ENCODE measurements at regions not wholly inside any gene's neighbourhood (a gene's known extent, or its start where the extent isn't known, plus 50 kb on each side); places are given as distances from the start of the nearest gene placed in this dataset.

DNA sequence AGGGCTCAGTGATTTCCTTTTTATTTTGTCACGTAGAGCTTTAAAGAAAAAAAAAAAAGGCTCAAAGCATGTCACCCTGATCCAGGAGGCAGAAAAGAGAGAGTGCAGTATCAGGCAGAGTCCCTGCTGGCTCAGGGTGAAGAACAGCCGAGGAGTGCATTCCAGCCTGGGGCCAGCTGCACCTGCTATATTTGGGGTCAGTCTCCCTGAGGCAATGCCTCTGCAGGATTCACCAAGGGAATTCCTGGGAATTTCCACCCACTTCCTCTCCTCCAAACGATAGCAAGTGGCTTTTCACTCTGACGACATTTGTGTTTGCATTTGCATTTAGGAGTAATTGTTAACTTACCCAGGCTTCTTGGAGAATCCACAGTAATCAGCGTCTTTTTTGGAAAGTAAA is 202.9 kb upstream of the CTNNB1 start:
- Mint-ChIP-seq H3K9me3 (no peaks in the 10 kb centered on the region), H3K36me3 (ENCODE audit: low read depth) (no peaks in the 10 kb centered on the region), H3K27me3 (ENCODE audit: low read depth) (no peaks in the 10 kb centered on the region), H3K27ac (ENCODE audit: unreplicated experiment) (no peak overlapping the region), H3K4me1 (peaks cover 22% of the 10 kb centered on the region), H3K4me3 (no peak overlapping the region)
- DNase-seq (ENCODE audit: low read depth, low spot score) = no peak
- TF ChIP-seq, protein P1, sequence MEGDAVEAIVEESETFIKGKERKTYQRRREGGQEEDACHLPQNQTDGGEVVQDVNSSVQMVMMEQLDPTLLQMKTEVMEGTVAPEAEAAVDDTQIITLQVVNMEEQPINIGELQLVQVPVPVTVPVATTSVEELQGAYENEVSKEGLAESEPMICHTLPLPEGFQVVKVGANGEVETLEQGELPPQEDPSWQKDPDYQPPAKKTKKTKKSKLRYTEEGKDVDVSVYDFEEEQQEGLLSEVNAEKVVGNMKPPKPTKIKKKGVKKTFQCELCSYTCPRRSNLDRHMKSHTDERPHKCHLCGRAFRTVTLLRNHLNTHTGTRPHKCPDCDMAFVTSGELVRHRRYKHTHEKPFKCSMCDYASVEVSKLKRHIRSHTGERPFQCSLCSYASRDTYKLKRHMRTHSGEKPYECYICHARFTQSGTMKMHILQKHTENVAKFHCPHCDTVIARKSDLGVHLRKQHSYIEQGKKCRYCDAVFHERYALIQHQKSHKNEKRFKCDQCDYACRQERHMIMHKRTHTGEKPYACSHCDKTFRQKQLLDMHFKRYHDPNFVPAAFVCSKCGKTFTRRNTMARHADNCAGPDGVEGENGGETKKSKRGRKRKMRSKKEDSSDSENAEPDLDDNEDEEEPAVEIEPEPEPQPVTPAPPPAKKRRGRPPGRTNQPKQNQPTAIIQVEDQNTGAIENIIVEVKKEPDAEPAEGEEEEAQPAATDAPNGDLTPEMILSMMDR (conservative IDR thresholded peaks at IDR 0.05) = no peak

DNA sequence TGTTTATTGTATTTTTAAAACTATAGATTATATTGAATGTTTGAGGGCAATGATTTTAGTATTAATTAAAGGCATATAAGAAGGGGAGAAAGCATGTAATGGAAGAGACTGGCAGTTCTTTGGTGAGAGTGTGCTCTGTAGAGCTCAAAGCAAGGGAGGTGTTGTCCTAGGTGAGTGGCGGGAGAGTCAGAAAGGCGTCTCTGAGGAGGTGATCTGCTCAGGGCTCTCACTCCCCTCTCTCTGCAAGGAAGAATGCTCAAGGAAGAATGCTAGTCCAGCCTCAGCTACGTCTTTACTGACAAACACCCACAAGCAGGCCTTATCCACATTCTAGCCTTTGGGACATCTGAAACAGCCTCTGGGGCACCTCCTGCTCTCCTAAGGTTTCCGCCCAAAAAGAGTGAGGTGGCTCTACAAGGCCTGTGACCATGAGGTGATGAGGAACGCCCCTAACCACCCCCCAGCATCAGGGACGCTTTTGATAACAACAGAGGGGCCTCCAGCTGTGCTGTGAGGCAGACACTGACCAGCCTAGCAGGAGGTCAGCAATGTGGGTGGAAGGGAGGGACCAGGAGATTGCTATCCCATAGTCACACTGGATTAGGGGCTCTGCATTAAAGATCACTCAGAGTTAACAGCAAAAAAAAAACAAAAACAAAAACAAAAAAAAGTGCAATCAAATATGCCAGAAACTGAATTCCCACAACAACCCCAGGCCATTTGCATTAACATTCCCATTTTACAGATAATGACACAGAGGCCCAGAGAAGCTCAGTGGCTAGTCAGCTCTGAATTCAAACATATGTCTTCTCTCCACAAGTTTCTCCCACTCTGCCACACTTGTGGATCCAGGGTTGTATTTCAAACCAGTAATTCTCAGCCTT is 202.2 kb upstream of the CTNNB1 start:
- Mint-ChIP-seq H3K36me3 (ENCODE audit: low read depth) (no peaks in the 10 kb centered on the region), H3K9me3 (no peaks in the 10 kb centered on the region), H3K27me3 (ENCODE audit: low read depth) (no peaks in the 10 kb centered on the region), H3K4me3 (no peak overlapping the region), H3K4me1 (peaks cover 22% of the 10 kb centered on the region), H3K27ac (ENCODE audit: unreplicated experiment) (no peak overlapping the region)
- no peak for DNase-seq (ENCODE audit: low read depth, low spot score)
- TF ChIP-seq, protein P1 (conservative IDR thresholded peaks at IDR 0.05) = no peak

DNA sequence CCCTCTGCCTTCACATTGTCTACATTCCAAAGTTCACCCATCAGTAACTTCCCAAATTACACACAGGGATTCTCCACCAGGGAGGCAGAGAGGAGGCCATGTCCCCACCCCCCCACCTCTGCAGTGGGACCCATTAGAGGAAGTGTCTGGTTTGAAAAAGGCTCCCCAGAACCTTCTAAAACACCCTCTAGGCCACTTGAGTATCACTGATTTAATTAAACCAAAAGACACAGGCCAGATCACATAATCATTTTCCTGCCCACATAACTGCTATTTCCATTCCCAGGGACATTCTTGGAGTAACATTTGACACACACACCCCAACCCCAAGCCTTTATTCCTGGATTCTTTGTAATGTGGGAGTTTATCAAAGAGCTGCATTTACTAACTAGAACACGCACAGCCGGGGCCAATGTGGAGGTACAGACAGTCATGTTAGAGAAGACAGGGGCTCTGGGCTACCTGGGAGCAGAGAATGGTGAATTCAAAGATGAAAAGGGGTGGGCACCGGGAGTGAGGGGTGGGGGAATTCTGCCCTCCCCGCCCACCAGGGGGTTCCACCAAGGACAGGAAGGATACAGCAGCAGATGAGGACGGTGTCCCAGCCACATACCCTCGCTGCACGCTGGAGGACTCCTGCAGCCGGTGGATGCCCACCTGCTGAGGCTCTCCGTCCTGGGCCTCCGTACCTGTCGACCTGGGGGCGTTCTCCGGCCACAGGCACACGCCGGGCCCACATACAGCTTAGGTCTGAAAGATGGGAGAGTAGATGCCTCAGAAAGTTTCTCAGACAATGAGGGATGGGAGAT is 201.4 kb upstream of the CTNNB1 start:
- Mint-ChIP-seq H3K36me3 (ENCODE audit: low read depth) (no peaks in the 10 kb centered on the region), H3K9me3 (no peaks in the 10 kb centered on the region), H3K4me3 (no peak overlapping the region), H3K4me1 (peaks cover 22% of the 10 kb centered on the region), H3K27me3 (ENCODE audit: low read depth) (no peaks in the 10 kb centered on the region), H3K27ac (ENCODE audit: unreplicated experiment) (no peak overlapping the region)
- TF ChIP-seq, protein P1 (conservative IDR thresholded peaks at IDR 0.05) = no peak
- DNase-seq (ENCODE audit: low read depth, low spot score) = no peak

DNA sequence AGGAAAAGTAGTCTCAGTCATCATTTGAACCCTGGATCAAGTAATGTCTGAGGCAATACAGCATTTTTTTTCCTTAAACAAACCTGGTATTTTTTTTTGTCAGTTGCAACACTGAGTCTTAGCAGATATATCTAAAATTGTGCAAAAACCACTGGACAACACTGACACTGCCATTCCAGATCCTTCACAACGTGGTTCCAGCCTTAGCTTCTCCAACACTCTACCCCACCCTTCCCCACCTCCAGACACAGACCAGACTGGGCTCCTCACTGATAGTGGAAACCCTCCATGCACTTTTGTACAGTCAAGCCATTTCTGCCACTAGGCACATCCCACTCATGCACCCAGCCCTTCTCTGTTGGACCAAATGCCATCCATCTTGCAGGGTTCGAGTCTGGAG is 199.6 kb upstream of the CTNNB1 start:
- Mint-ChIP-seq H3K4me1 (peaks cover 22% of the 10 kb centered on the region), H3K4me3 (no peak overlapping the region), H3K9me3 (no peaks in the 10 kb centered on the region), H3K27me3 (ENCODE audit: low read depth) (no peaks in the 10 kb centered on the region), H3K36me3 (ENCODE audit: low read depth) (no peaks in the 10 kb centered on the region), H3K27ac (ENCODE audit: unreplicated experiment) (no peak overlapping the region)
- TF ChIP-seq, protein P1 (conservative IDR thresholded peaks at IDR 0.05) = no peak
- no peak for DNase-seq (ENCODE audit: low read depth, low spot score)

DNA sequence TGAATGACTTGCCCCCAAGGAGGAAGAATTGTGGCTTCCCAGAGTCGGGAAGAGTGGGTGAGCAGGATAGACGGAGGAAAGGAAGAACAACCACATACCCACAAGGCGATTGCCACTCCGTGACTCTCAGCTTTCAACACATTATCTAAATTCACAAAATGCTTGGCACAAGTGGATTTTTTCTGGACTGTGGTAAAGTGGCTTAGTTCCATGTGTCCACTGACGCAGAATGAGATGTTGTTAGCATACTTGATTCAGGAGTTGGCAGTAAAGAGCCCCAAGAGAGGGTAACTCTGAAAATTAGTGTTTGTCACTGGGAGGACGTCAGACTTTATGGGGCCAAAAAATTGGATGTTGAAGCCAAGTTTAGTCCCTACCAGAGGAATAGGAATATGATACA is 198.8 kb upstream of the CTNNB1 start:
- TF ChIP-seq, protein P1 (conservative IDR thresholded peaks at IDR 0.05) = no peak
- H3K4me1 Mint-ChIP-seq = peaks cover 22% of the 10 kb centered on the region

More for the DNA sequence above, 198.8 kb upstream of the CTNNB1 start:
- Mint-ChIP-seq H3K9me3 (no peaks in the 10 kb centered on the region), H3K36me3 (ENCODE audit: low read depth) (no peaks in the 10 kb centered on the region), H3K27ac (ENCODE audit: unreplicated experiment) (no peak overlapping the region), H3K4me3 (no peak overlapping the region), H3K27me3 (ENCODE audit: low read depth) (no peaks in the 10 kb centered on the region)
- no peak for DNase-seq (ENCODE audit: low read depth, low spot score)

All from neural crest cell (in vitro differentiated cells).